ENCODE measurements at regions not wholly inside any gene's neighbourhood (a gene's known extent, or its start where the extent isn't known, plus 50 kb on each side); places are given as distances from the start of the nearest gene placed in this dataset.

GRCh38 chr10:130423455-130424305 lies 287.5 kb downstream of the GLRX3 start:
- Histone ChIP-seq H3K27ac (ENCODE audit: low read depth, low read length) (no peak overlapping the region), H3K4me3 (ENCODE audit: low read depth, low read length) (no peak overlapping the region), H3K4me1 (ENCODE audit: control insufficient read depth, insufficient read depth, low read length) (no peaks in the 10 kb centered on the region), H3K27me3 (ENCODE audit: control insufficient read depth, insufficient read depth, low read length) (no peaks in the 10 kb centered on the region), H3K9me3 (ENCODE audit: control insufficient read depth, insufficient read depth, low read length) (no peaks in the 10 kb centered on the region; the same call in none of the 2 replicates), H3K36me3 (ENCODE audit: control insufficient read depth, insufficient read depth, low read length) (no peaks in the 10 kb centered on the region), H3K9ac (ENCODE audit: low read depth, low read length) (no peak overlapping the region)

- Histone ChIP-seq H3K9ac (ENCODE audit: low read depth, low read length) (no peak overlapping the region), H3K9me3 (ENCODE audit: control insufficient read depth, insufficient read depth, low read length) (no peaks in the 10 kb centered on the region; the same call in 1 of the 2 replicates), H3K27me3 (ENCODE audit: control insufficient read depth, insufficient read depth, low read length) (no peaks in the 10 kb centered on the region), H3K4me3 (ENCODE audit: low read depth, low read length) (no peak overlapping the region), H3K27ac (ENCODE audit: low read depth, low read length) (no peak overlapping the region), H3K36me3 (ENCODE audit: control insufficient read depth, insufficient read depth, low read length) (no peaks in the 10 kb centered on the region), H3K4me1 (ENCODE audit: control insufficient read depth, insufficient read depth, low read length) (no peaks in the 10 kb centered on the region)
Observed at GRCh38 chr10:130424418-130424817, 288.2 kb downstream of the GLRX3 start.

DNA sequence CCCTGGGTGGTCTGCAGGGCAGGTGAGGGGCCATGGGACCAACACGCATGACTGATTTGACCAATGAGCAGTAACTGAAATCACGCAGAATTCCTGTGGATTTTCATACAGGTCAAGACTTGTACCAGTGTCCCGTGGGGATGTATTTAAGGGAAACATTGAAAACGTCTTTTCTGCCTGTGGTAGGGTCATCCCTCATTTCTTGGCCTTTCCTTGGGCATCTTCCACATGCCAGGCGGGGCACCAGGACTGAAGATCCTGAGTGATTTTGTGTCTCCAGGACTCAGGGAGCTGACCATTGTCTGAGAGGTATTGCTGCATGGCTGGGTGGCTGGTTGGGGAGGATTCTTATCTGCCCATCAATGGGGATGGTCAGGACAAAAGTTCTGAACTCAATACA lies 289.0 kb downstream of the GLRX3 start:
- no peak overlapping the region for H3K9ac ChIP-seq (ENCODE audit: low read depth, low read length)
- H3K4me1 ChIP-seq (ENCODE audit: control insufficient read depth, insufficient read depth, low read length) = no peaks in the 10 kb centered on the region
- H3K9me3 ChIP-seq (ENCODE audit: control insufficient read depth, insufficient read depth, low read length) = no peaks in the 10 kb centered on the region; the same call in 1 of the 2 replicates
- H3K36me3 ChIP-seq (ENCODE audit: control insufficient read depth, insufficient read depth, low read length) = no peaks in the 10 kb centered on the region
- H3K27ac ChIP-seq (ENCODE audit: low read depth, low read length) = no peak overlapping the region
- H3K4me3 ChIP-seq (ENCODE audit: low read depth, low read length) = no peak overlapping the region
- H3K27me3 ChIP-seq (ENCODE audit: control insufficient read depth, insufficient read depth, low read length) = no peaks in the 10 kb centered on the region

DNA sequence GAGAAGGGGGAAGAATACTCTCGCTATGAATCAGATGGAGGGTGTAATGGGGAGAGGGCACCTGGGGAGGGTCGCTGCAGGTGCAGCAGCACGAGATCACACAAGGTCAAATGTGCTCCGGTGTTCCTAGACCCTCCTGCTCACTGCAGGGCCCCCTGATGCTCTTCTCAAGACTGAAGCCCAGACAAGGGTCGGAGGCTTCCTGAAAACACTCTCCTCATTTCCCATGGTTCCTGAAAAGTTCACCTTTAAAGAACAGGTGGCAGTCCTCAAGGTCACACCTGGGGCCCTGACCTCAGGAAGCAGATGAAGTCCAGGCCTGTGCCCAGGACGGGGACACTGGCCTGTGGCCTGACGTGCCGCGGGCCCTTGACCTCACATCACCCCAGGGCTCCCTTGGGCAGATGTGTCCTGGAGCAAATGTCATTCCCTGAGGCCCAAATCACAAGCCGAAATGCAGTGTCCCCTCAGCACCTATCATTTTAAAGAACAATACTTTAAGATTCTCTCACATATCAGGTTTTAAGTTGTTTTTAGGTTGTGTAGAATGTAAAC lies 289.8 kb downstream of the GLRX3 start:
- no peaks in the 10 kb centered on the region for H3K4me1 ChIP-seq (ENCODE audit: control insufficient read depth, insufficient read depth, low read length)
- no peaks in the 10 kb centered on the region; the same call in 1 of the 2 replicates for H3K9me3 ChIP-seq (ENCODE audit: control insufficient read depth, insufficient read depth, low read length)
- no peak overlapping the region for H3K4me3 ChIP-seq (ENCODE audit: low read depth, low read length)
- H3K27ac ChIP-seq (ENCODE audit: low read depth, low read length) = no peak overlapping the region
- H3K36me3 ChIP-seq (ENCODE audit: control insufficient read depth, insufficient read depth, low read length) = no peaks in the 10 kb centered on the region
- H3K9ac ChIP-seq (ENCODE audit: low read depth, low read length) = no peak overlapping the region
- no peaks in the 10 kb centered on the region for H3K27me3 ChIP-seq (ENCODE audit: control insufficient read depth, insufficient read depth, low read length)

DNA sequence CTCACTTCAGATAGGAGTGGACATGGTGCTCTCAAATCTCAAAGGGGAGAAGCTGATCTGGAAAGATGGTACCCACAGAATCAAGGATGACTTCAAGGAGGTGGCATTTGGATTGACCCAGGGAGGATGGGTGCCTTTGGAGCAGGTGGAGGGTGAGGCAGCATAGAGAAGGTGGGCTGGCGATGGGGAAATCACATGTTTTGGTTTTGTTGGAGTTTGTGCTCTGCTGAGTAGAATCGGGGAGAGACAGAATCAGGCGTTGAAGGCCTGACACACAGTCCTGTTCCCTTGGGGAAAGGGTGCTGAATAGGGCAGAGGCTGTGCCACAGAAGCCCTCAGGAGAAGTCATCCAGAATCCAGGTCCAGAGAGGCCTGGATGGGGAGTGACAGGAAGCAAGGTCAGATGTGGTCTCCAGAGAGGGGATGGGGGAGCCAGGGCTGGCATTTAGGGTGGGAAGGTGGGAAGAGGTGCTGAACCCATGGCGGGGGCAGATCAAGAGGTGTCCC lies 291.1 kb downstream of the GLRX3 start:
- Histone ChIP-seq H3K9ac (ENCODE audit: low read depth, low read length) (no peak overlapping the region), H3K4me1 (ENCODE audit: control insufficient read depth, insufficient read depth, low read length) (no peaks in the 10 kb centered on the region), H3K27me3 (ENCODE audit: control insufficient read depth, insufficient read depth, low read length) (no peaks in the 10 kb centered on the region), H3K27ac (ENCODE audit: low read depth, low read length) (no peak overlapping the region), H3K36me3 (ENCODE audit: control insufficient read depth, insufficient read depth, low read length) (no peaks in the 10 kb centered on the region), H3K9me3 (ENCODE audit: control insufficient read depth, insufficient read depth, low read length) (no peaks in the 10 kb centered on the region; the same call in 1 of the 2 replicates), H3K4me3 (ENCODE audit: low read depth, low read length) (no peak overlapping the region)

- Histone ChIP-seq H3K36me3 (ENCODE audit: control insufficient read depth, insufficient read depth, low read length) (no peaks in the 10 kb centered on the region), H3K4me1 (ENCODE audit: control insufficient read depth, insufficient read depth, low read length) (no peaks in the 10 kb centered on the region), H3K27me3 (ENCODE audit: control insufficient read depth, insufficient read depth, low read length) (no peaks in the 10 kb centered on the region), H3K9ac (ENCODE audit: low read depth, low read length) (no peak overlapping the region), H3K27ac (ENCODE audit: low read depth, low read length) (no peak overlapping the region), H3K4me3 (ENCODE audit: low read depth, low read length) (no peak overlapping the region), H3K9me3 (ENCODE audit: control insufficient read depth, insufficient read depth, low read length) (no peaks in the 10 kb centered on the region; the same call in 1 of the 2 replicates)
Observed at GRCh38 chr10:130428936-130429335, 292.7 kb downstream of the GLRX3 start.

GRCh38 chr10:130429809-130430208 lies 293.6 kb downstream of the GLRX3 start:
- Histone ChIP-seq H3K27ac (ENCODE audit: low read depth, low read length) (no peak overlapping the region), H3K27me3 (ENCODE audit: control insufficient read depth, insufficient read depth, low read length) (no peaks in the 10 kb centered on the region), H3K9ac (ENCODE audit: low read depth, low read length) (no peak overlapping the region), H3K36me3 (ENCODE audit: control insufficient read depth, insufficient read depth, low read length) (no peaks in the 10 kb centered on the region), H3K9me3 (ENCODE audit: control insufficient read depth, insufficient read depth, low read length) (peaks cover 7% of the 10 kb centered on the region; the same call in 1 of the 2 replicates), H3K4me3 (ENCODE audit: low read depth, low read length) (no peak overlapping the region), H3K4me1 (ENCODE audit: control insufficient read depth, insufficient read depth, low read length) (no peaks in the 10 kb centered on the region)

- no peak overlapping the region for H3K4me3 ChIP-seq (ENCODE audit: low read depth, low read length)
- no peaks in the 10 kb centered on the region for H3K27me3 ChIP-seq (ENCODE audit: control insufficient read depth, insufficient read depth, low read length)
- no peaks in the 10 kb centered on the region for H3K36me3 ChIP-seq (ENCODE audit: control insufficient read depth, insufficient read depth, low read length)
- no peaks in the 10 kb centered on the region for H3K4me1 ChIP-seq (ENCODE audit: control insufficient read depth, insufficient read depth, low read length)
- H3K9ac ChIP-seq (ENCODE audit: low read depth, low read length) = no peak overlapping the region
- H3K27ac ChIP-seq (ENCODE audit: low read depth, low read length) = no peak overlapping the region
- H3K9me3 ChIP-seq (ENCODE audit: control insufficient read depth, insufficient read depth, low read length) = peaks cover 7% of the 10 kb centered on the region; the same call in 1 of the 2 replicates
Observed at GRCh38 chr10:130430291-130430690, 294.1 kb downstream of the GLRX3 start.

DNA sequence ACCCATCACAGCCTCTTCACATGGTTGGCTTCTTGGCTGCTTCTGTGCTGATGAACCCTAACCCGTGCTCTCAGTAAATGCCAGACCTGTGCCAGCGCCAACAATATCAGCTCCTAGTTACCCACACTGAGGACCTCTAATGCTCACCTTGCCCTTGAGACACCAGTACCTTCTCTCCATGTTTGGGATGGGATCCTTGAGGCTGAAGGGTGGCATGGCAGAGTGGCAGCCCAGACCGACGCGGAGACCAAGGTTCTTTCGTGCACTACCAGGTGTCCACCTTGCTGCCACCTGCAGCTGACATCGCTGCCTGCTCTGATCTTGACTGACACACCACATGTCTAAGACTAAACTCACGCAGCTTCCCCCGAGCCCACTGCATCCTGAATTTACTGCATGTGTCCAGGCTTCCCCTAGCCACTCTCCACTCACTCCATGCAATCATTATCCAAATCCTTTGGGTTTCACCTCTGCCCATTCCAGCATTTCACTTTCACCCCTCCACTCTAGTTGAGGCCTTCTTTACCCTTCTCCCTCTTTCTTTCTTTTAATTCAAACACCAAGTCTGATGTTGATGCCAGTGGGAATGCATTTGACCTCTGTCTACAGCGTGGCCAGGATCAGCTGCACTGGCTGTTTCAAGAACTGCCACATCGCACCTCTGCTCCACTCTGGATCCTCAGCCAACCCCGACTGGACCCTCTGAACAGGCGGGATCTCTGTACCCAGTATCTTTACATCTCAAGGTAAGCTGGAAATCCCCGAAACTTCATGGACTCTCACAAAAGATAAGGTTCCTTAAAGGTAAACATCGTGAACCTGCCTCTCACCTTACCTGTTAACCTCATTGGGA lies 294.9 kb downstream of the GLRX3 start:
- H3K9me3 ChIP-seq (ENCODE audit: control insufficient read depth, insufficient read depth, low read length) = peaks cover 7% of the 10 kb centered on the region; the same call in 1 of the 2 replicates
- H3K4me3 ChIP-seq (ENCODE audit: low read depth, low read length) = no peak overlapping the region
- no peak overlapping the region for H3K27ac ChIP-seq (ENCODE audit: low read depth, low read length)
- H3K27me3 ChIP-seq (ENCODE audit: control insufficient read depth, insufficient read depth, low read length) = no peaks in the 10 kb centered on the region
- no peak overlapping the region for H3K9ac ChIP-seq (ENCODE audit: low read depth, low read length)
- H3K4me1 ChIP-seq (ENCODE audit: control insufficient read depth, insufficient read depth, low read length) = no peaks in the 10 kb centered on the region
- H3K36me3 ChIP-seq (ENCODE audit: control insufficient read depth, insufficient read depth, low read length) = no peaks in the 10 kb centered on the region

DNA sequence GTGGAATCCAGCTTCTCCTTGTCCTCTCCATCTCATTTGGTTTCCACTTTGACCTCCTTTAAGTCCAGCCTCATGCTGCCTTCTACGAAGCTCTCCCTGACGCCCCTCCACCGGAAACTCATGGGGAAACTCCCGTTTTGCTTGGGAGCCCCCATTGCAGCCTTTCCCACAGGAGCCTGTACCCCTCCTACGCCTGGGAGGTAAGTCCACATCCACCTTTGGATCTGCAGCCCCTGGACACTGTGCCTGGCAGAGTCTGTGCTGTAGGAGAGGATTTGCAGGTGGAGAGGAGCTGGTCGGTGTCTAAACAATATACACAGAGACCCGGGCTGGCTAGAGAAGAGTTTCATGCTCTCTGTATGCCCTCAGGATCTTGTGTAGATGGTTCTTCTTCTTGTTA lies 296.1 kb downstream of the GLRX3 start:
- peaks cover 7% of the 10 kb centered on the region; the same call in 1 of the 2 replicates for H3K9me3 ChIP-seq (ENCODE audit: control insufficient read depth, insufficient read depth, low read length)
- no peaks in the 10 kb centered on the region for H3K4me1 ChIP-seq (ENCODE audit: control insufficient read depth, insufficient read depth, low read length)
- no peak overlapping the region for H3K27ac ChIP-seq (ENCODE audit: low read depth, low read length)
- no peaks in the 10 kb centered on the region for H3K36me3 ChIP-seq (ENCODE audit: control insufficient read depth, insufficient read depth, low read length)
- H3K9ac ChIP-seq (ENCODE audit: low read depth, low read length) = no peak overlapping the region
- H3K4me3 ChIP-seq (ENCODE audit: low read depth, low read length) = no peak overlapping the region
- no peaks in the 10 kb centered on the region for H3K27me3 ChIP-seq (ENCODE audit: control insufficient read depth, insufficient read depth, low read length)

All from HUES48 (cell line).